Muscle of back (tissue), 3 donors: ENCODE measurements at regions not wholly inside any gene's neighbourhood (a gene's known extent, or its start where the extent isn't known, plus 50 kb on each side); places are given as distances from the start of the nearest gene placed in this dataset.

Experiments used
- DNase-seq, 3 donors: peaks; one replicate each; pipeline versions ENCODE4 v3.0.0 to v3.0.0-alpha.2; 2013

GRCh38 chr17:71392715-71393567, 727.9 kb upstream of the SOX9 start:
- DNase-seq: peak in 1 of 3 donors; percentile 43

- no peak for DNase-seq
These were observed 724.9 kb upstream of the SOX9 start for GRCh38 chr17:71395901-71396300.

GRCh38 chr17:71396711-71397110, 724.1 kb upstream of the SOX9 start:
- DNase-seq: no peak

- no peak for DNase-seq
These were observed 722.8 kb upstream of the SOX9 start for GRCh38 chr17:71398025-71398424.

GRCh38 chr17:71398800-71399219, 722.0 kb upstream of the SOX9 start:
- no peak for DNase-seq

- DNase-seq: no peak
These were observed 721.6 kb upstream of the SOX9 start for GRCh38 chr17:71399221-71399620.

- no peak for DNase-seq
These were observed 721.2 kb upstream of the SOX9 start for GRCh38 chr17:71399649-71400048.

GRCh38 chr17:71402007-71402406, 718.8 kb upstream of the SOX9 start:
- no peak for DNase-seq

- no peak for DNase-seq
These were observed 718.1 kb upstream of the SOX9 start for GRCh38 chr17:71402661-71403141.

GRCh38 chr17:71405101-71405500, 715.7 kb upstream of the SOX9 start:
- DNase-seq: no peak

GRCh38 chr17:71407981-71408380, 712.8 kb upstream of the SOX9 start:
- DNase-seq: no peak

- DNase-seq: no peak
These were observed 711.7 kb upstream of the SOX9 start for GRCh38 chr17:71409137-71409536.

- DNase-seq: peak in 1 of 3 donors; percentile 66
These were observed 711.1 kb upstream of the SOX9 start for GRCh38 chr17:71409712-71410111.

GRCh38 chr17:71412803-71413202, 708.0 kb upstream of the SOX9 start:
- peak in 1 of 3 donors; percentile 87 for DNase-seq

- no peak for DNase-seq
These were observed 706.9 kb upstream of the SOX9 start for GRCh38 chr17:71413935-71414334.

GRCh38 chr17:71417142-71417541, 703.7 kb upstream of the SOX9 start:
- DNase-seq: no peak

- DNase-seq: no peak
These were observed 697.9 kb upstream of the SOX9 start for GRCh38 chr17:71422968-71423367.

- DNase-seq: peak in 1 of 3 donors; percentile 27
These were observed 696.8 kb upstream of the SOX9 start for GRCh38 chr17:71423871-71424546.

- no peak for DNase-seq
These were observed 693.0 kb upstream of the SOX9 start for GRCh38 chr17:71427801-71428200.

GRCh38 chr17:71428897-71429296, 691.9 kb upstream of the SOX9 start:
- no peak for DNase-seq

- no peak for DNase-seq
These were observed 690.5 kb upstream of the SOX9 start for GRCh38 chr17:71430281-71430680.

- DNase-seq: no peak
These were observed 689.7 kb upstream of the SOX9 start for GRCh38 chr17:71431146-71431545.
